ENCODE measurements at regions not wholly inside any gene's neighbourhood (a gene's known extent, or its start where the extent isn't known, plus 50 kb on each side); places are given as distances from the start of the nearest gene placed in this dataset.
A peak's percentile ranks its signal among the peaks of the same experiment; 100 is the strongest.
"Not testable (repeated sequence)": the region's sequence is repeated elsewhere in the genome, so short reads cannot be mapped to it uniquely, and the experiment has no call there.

GRCh38 chr18:65671621-65672415 is 79.0 kb upstream of the CDH7 start:
- DNase-seq: no peak

GRCh38 chr18:65670145-65670544 is 80.7 kb upstream of the CDH7 start:
- not testable (repeated sequence) for DNase-seq

GRCh38 chr18:65661391-65661790 is 89.4 kb upstream of the CDH7 start:
- DNase-seq: no peak

GRCh38 chr18:65659912-65660311 is 90.9 kb upstream of the CDH7 start:
- DNase-seq: no peak

DNA sequence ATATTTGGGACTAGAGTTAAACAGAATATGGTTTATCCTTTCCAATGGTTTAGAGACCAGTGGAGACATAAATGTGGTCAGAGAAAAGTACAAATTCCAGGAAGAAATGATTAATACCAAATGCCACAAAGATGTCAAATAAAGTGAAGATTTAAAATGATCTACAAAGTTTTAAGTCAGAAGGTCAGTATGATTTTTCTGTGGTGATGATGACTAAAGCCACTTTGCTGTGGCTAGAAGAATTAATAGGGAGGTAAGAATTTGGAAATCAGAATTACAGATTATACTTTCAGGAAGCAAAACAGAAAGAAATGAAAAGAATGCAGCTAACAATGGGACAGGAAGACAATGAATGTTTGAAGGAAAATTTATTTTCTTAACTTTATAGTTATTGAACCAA is 91.5 kb upstream of the CDH7 start:
- DNase-seq: no peak

GRCh38 chr18:65651192-65651591 is 99.6 kb upstream of the CDH7 start:
- DNase-seq: no peak

GRCh38 chr18:65632236-65632635 is 118.6 kb upstream of the CDH7 start:
- no peak for DNase-seq

- DNase-seq: no peak
Measured at GRCh38 chr18:65631766-65632165, 119.0 kb upstream of the CDH7 start.

DNA sequence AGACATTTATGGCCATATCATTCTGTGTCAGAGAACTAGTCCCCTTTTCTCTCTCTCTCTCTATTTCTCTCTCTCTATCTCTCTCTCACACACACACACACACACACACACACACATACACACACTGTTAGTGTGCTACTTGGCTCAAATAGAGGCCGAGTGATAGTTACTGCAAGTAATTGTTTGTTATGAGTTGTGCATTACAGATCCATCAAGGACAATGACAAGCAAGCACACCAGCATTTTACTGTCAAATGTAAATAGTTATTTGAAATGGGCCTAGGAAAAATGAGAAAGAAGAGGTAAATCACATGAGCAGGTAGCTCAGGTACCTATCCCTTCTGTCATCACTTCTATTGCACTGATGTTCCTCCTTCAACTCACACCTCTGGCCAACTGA is 122.4 kb upstream of the CDH7 start:
- DNase-seq: no peak

- no peak for DNase-seq
Measured at GRCh38 chr18:65623676-65624075, 127.1 kb upstream of the CDH7 start.

DNA sequence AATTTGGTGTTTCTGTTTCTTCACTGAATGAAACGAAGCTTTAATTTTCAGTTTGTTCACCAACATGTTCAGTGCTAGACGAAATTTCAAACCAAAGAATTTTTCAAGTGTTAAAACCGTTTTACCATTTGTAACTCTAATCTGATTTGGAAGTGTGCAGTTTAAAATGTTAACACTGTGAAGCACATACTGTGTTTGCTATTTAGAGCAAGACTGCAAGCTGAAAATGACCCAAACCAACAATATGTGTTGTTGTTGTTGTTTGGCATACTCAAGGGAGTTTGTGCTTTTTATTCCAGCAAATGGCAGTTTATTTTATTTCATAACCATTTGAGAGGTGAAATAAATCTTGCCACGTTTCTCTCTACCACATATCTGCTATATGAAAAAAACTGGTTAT is 128.4 kb upstream of the CDH7 start:
- DNase-seq: no peak

GRCh38 chr18:65620076-65620696 is 130.6 kb upstream of the CDH7 start:
- DNase-seq: peak in 4 of 14 donors; percentile 0 to 17 (median 8)

- no peak for DNase-seq
Measured at GRCh38 chr18:65610939-65611338, 139.9 kb upstream of the CDH7 start.

- no peak for DNase-seq
Measured at GRCh38 chr18:65608471-65608870, 142.3 kb upstream of the CDH7 start.

DNA sequence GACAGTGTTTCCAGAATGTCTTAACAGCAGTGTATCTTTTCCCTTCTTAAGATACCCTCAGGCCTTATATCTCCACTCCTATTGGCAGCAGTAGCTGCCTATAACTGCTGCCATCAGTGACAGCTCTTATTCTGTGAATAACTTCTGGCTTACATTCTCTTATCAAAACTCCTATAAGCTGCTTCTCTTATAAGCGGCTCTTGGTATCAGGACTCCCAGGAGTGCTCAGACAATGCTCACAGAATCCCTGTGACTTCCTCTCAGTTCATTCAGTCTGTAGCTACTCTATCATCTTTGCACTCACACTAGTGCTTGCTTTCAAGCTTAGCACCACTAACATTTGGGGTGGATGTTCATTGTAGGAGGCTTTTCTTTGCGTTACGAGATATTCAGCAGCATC is 143.7 kb upstream of the CDH7 start:
- no peak for DNase-seq

- DNase-seq: no peak
Measured at GRCh38 chr18:65606551-65607130, 144.2 kb upstream of the CDH7 start.

- DNase-seq: not testable (repeated sequence)
Measured at GRCh38 chr18:65605352-65605751, 145.5 kb upstream of the CDH7 start.

DNA sequence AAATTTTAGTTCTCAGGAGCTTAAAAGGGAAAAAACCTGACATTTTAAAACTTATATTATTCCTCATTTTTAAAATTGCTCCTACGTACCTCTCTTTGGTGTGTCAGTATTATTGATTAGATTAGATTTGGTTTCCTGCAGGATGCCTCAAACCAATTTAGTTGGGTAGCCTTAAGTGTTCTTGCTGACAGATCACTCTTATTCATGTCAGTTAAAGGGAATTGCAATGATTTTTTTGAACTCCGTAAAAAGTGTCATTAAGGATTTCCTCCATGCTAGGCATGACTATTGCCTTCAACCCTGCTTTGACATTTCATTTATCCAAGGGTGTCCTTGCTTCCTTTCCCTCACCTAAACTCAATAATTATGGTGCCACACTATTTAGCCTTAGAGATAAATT is 149.0 kb upstream of the CDH7 start:
- no peak for DNase-seq

- DNase-seq: no peak
Measured at GRCh38 chr18:65592435-65592834, 158.4 kb upstream of the CDH7 start.

DNA sequence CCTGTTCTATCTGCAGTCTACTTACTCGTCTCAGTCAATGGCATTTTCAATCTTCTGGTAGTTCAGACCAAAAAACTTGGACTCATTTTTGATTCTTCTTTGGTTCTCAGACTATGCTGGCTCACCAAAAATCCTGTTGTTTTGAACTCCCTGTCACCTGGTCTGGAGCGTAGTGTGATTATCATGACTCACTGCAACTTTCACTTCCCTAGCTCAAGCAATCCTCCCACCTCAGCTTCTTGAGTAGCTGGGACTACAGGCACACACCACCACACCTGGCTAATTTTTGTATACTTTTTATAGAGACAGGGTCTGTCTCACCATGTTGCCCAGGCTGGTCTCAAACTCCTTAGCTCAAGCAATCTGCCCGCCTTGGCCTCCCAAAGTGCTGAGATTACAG is 163.3 kb upstream of the CDH7 start:
- no peak for DNase-seq

DNA sequence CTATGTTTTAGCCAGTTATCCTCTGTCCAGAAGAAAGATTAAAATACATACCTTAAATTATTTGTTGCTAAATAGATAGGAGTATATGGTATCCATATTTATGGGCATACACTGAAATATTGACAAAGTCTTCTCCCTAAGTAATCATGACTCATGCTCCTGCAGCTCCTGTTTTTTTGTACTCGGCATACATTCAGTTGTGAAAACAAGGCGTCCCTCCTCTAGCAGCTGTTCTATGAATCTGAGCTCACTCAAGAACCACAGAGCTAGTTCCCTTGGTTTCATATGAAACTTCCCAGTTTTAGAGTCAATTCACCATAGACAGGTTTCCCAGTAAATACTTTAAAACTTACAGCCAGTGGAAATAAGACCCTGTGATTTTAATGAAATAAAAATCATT is 168.7 kb upstream of the CDH7 start:
- not testable (repeated sequence) for DNase-seq

DNA sequence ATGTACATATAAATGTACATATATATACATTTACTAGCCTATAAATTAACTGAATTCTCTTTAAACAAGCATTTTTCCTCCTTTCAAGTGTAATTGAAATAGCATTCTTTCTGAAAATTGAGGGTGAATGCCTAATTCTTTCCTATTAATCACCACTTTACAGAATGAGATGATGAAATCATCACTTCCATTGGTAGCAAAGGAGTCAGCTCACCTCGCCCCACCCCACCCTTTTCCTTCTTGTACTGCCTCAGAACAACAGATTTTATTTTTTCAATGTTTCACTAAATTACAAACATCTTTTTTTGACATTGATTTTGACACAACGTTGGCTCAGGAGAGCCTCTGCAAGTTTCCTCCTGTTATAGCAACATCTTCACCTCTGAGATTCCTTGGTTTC is 181.9 kb upstream of the CDH7 start:
- no peak for DNase-seq

DNA sequence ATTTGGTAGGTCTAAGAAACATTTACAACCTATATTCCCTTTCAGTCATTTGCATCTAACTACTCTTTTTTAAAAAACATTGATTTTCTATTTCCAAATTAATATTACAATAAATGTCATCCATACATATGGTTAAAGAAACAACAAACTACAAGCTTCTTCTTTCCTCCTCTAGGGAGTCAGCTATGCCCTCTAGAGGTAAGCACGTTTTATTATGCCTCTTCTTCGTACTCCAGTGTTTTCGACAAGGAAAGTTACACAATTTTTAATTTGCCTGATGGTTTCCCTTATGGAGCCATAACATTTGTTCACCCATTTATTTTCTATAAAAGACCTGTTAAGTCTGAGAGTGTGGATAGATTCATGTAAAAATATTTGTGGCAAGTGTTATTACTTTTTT is 183.4 kb upstream of the CDH7 start:
- DNase-seq: no peak

DNA sequence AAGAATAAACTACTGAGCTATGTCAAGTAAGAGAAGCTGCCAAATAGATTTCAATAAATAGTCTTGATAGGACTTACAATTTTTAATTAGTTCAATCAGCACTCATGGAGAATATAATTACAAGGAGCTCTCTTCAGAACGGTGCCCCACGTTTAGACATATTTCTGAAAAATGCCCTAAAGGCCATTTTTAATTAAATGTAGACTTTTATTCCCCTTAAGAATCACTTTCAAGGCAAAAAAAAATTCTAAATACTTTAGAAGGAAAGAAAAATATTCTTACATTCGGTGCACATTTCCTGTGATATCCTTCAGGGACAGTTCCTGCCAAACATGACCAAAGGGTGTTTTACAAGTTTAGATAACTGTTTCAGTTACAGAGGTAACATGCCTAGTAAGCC is 202.5 kb upstream of the CDH7 start:
- DNase-seq: no peak

All from C1 segment of cervical spinal cord (tissue), 14 donors.